Bronchial epithelial cell (primary cell): ENCODE measurements at regions not wholly inside any gene's neighbourhood (a gene's known extent, or its start where the extent isn't known, plus 50 kb on each side); places are given as distances from the start of the nearest gene placed in this dataset.

Experiments used
- DNase-seq: peaks from one replicate; pipeline ENCODE4 v3.0.0-alpha.2; 2010; ENCODE audit warnings: low read depth
- FAIRE-seq: peaks from 2 replicates; lab custom pipeline; 2011; peaks lifted over from hg19 to GRCh38; lab: Jason Lieb, UNC
- H3K27me3 ChIP-seq: 2 replicates; pipeline ENCODE4 v1.5.1; 2011; ENCODE audit warnings: low read length; ENCODE audit not compliant: control insufficient read depth, insufficient read depth
- H3K36me3 ChIP-seq: 2 replicates; pipeline ENCODE4 v1.5.1; 2011; ENCODE audit warnings: low read length; ENCODE audit not compliant: control insufficient read depth, insufficient read depth
- H3K4me3 ChIP-seq: 2 replicates; pipeline ENCODE4 v1.5.1; 2011; ENCODE audit warnings: mild to moderate bottlenecking, low read depth, low read length, control low read depth
- CTCF ChIP-seq: IDR thresholded peaks from 2 replicates; pipeline ENCODE4 v1.5.1; 2011; ENCODE audit warnings: mild to moderate bottlenecking, moderate library complexity, low read length, control low read depth, inconsistent platforms; ENCODE audit not compliant: insufficient read depth, severe bottlenecking

DNA sequence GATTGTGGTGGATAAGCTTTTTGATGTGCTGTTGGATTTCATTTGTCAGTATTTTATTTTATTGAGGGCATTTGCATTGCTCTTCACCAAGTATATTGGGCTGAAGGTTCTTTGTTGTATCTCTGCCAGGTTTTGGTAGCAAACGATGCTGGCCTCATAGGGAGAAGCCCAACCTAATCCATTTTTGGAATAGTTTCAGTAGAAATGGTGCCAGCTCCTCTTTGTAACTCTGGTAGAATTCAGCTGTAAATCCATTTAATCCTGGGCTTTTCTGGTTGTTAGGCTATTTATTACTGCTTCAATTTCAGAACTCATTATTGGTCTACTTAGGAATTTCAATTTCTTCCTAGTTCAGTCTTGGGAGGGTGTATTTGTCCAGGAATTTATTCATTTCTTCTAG lies 309.8 kb upstream of the SETBP1 start:
- H3K4me3 ChIP-seq = no peak overlapping the region
- no peak for TF ChIP-seq CTCF
- DNase-seq = no peak

GRCh38 chr18:44374966-44375365 lies 305.7 kb upstream of the SETBP1 start:
- FAIRE-seq (no peak), DNase-seq (no peak)
- H3K36me3 ChIP-seq = no peaks in the 10 kb centered on the region
- no peaks in the 10 kb centered on the region for H3K27me3 ChIP-seq
- H3K4me3 ChIP-seq = no peak overlapping the region
- no peak for TF ChIP-seq CTCF

More for the DNA sequence above, 309.8 kb upstream of the SETBP1 start:
- Histone ChIP-seq H3K27me3 (no peaks in the 10 kb centered on the region), H3K36me3 (no peaks in the 10 kb centered on the region)
- FAIRE-seq = no peak

GRCh38 chr18:44386401-44386800 lies 294.3 kb upstream of the SETBP1 start:
- no peak overlapping the region for H3K4me3 ChIP-seq
- FAIRE-seq = no peak
- DNase-seq = no peak
- H3K36me3 ChIP-seq = no peaks in the 10 kb centered on the region
- no peaks in the 10 kb centered on the region for H3K27me3 ChIP-seq
- TF ChIP-seq CTCF = no peak

DNA sequence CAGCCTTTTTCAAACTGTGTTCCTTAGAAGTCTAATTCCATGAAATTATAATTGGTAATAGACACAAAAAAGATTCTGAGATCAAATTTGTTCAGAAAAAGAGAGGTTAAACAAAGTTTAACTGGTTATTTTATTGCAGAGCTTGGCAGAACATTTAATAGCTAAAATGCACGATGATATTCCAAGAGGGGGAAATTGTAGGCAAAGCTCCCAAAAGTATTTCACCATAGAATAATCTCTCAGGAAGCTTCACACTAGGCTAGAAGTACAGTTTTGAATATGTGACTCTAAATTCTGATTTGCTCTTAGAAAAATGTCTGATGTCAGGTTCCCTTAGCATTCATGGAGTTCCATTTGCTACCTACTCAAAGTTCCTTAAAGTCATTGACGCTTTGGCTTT lies 292.4 kb upstream of the SETBP1 start:
- no peaks in the 10 kb centered on the region for H3K27me3 ChIP-seq
- FAIRE-seq (no peak), DNase-seq (no peak)
- no peak for TF ChIP-seq CTCF
- H3K36me3 ChIP-seq = no peaks in the 10 kb centered on the region
- H3K4me3 ChIP-seq = no peak overlapping the region

- FAIRE-seq = no peak
These were observed 287.8 kb upstream of the SETBP1 start for GRCh38 chr18:44392933-44393332.

More at GRCh38 chr18:44392933-44393332, 287.8 kb upstream of the SETBP1 start:
- Histone ChIP-seq H3K4me3 (no peak overlapping the region), H3K36me3 (no peaks in the 10 kb centered on the region), H3K27me3 (no peaks in the 10 kb centered on the region)
- TF ChIP-seq CTCF = no peak
- no peak for DNase-seq
